ENCODE measurements at regions not wholly inside any gene's neighbourhood (a gene's known extent, or its start where the extent isn't known, plus 50 kb on each side); places are given as distances from the start of the nearest gene placed in this dataset.

DNA sequence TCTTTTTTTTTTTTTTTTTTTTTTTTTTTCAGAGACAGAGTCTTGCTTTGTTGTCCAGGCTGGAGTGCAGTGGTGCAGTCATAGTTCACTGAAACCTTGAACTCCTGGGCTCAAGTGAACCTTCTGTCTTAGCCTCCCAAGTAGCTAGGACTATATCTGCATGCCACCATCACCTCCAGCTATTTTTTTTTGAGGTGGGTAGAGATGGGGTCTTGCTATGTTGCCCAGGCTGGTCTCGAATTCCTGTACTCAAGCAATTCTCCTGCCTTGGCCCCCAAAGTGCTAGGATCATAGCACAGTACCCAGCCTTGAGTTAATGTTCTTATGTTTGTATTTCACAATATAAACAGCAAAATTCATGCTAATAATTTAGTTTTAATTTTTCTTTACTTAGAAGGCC, 62.9 kb upstream of the IGFBP2 start:
- CTCF ChIA-PET: no interaction called here
- no peak overlapping the region for H3K27ac ChIP-seq (ENCODE audit: low read length)
- no peaks in the 10 kb centered on the region for H3K79me2 ChIP-seq (ENCODE audit: low read length)
- intact Hi-C loops (cut with micrococcal nuclease): no loop called here
- H3K9me3 ChIP-seq (ENCODE audit: low read length): no peaks in the 10 kb centered on the region
- no peak for ATAC-seq
- H3K9me2 ChIP-seq (replicated peaks; ENCODE audit: low read length): no peaks in the 10 kb centered on the region
- no peak overlapping the region for H3K9ac ChIP-seq (ENCODE audit: low read length)
- H3K4me3 ChIP-seq (ENCODE audit: low read length): no peak overlapping the region
- H3K36me3 ChIP-seq (ENCODE audit: low read depth, low read length): no peaks in the 10 kb centered on the region
- DNase-seq: no peak
- H3K4me2 ChIP-seq (ENCODE audit: low read length): no peak overlapping the region
- H2AFZ ChIP-seq (ENCODE audit: low read length): no peak overlapping the region
- H3F3A ChIP-seq (ENCODE audit: low read length, unreplicated experiment): peaks cover 7% of the 10 kb centered on the region
- no peaks in the 10 kb centered on the region for H3K27me3 ChIP-seq (ENCODE audit: low read length)
- no TSS peak for BruUV-seq (replicated peaks)
- POLR2A ChIA-PET (ENCODE audit: unreplicated experiment): no interaction called here
- no peaks in the 10 kb centered on the region for H4K20me1 ChIP-seq (ENCODE audit: low read length)
- peaks cover 18% of the 10 kb centered on the region for H3K4me1 ChIP-seq (ENCODE audit: insufficient read depth, low read length)
- TF ChIP-seq EZH2 (IDR thresholded peaks at IDR 0.05; ENCODE audit: low read length, unreplicated experiment): no peak
- TF ChIP-seq, protein P1, sequence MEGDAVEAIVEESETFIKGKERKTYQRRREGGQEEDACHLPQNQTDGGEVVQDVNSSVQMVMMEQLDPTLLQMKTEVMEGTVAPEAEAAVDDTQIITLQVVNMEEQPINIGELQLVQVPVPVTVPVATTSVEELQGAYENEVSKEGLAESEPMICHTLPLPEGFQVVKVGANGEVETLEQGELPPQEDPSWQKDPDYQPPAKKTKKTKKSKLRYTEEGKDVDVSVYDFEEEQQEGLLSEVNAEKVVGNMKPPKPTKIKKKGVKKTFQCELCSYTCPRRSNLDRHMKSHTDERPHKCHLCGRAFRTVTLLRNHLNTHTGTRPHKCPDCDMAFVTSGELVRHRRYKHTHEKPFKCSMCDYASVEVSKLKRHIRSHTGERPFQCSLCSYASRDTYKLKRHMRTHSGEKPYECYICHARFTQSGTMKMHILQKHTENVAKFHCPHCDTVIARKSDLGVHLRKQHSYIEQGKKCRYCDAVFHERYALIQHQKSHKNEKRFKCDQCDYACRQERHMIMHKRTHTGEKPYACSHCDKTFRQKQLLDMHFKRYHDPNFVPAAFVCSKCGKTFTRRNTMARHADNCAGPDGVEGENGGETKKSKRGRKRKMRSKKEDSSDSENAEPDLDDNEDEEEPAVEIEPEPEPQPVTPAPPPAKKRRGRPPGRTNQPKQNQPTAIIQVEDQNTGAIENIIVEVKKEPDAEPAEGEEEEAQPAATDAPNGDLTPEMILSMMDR (conservative IDR thresholded peaks at IDR 0.05; ENCODE audit: low read depth, low read length): no peak

DNA sequence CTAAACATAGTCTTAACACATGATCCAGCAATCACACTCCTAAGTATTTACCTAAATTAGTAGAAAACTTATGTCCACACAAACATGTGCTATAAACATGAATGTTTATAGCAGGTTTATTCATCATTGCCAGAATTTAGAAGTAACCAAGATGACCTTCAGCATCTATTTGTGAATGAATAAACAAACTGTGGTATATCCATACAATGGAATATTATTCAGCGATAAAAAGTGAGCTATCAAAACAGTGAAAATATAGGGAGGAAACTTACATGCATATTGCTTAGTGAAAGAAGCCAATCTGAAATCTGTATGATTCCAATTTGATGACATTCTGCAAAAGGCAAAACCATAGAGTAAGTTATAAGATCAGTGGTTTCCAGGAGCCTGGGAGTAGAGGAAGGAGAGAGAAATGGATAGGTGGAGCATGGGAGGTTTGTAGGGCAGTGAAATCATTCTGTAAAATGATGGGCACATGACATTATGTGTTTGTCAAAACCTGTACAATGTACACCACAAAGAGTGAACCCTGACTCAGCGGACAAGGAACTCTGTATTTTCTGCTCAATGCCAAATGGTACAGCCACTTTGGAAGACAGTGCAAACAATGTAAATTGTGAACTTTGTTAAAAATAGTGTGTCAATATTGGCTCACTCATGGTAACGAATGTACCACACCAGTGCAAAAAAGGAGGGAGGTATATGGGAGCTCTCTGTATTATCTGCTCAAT, 61.9 kb upstream of the IGFBP2 start:
- Histone ChIP-seq H2AFZ (ENCODE audit: low read length) (no peak overlapping the region), H3K9me3 (ENCODE audit: low read length) (no peaks in the 10 kb centered on the region), H3K4me2 (ENCODE audit: low read length) (peak overlapping the region; percentile 52), H3K9ac (ENCODE audit: low read length) (peak overlapping the region; percentile 49; the same call in 1 of the 2 replicates), H3K27ac (ENCODE audit: low read length) (peak overlapping the region; percentile 87), H3K36me3 (ENCODE audit: low read depth, low read length) (no peaks in the 10 kb centered on the region), H3K79me2 (ENCODE audit: low read length) (no peaks in the 10 kb centered on the region), H4K20me1 (ENCODE audit: low read length) (no peaks in the 10 kb centered on the region), H3F3A (ENCODE audit: low read length, unreplicated experiment) (peaks cover 7% of the 10 kb centered on the region), H3K27me3 (ENCODE audit: low read length) (no peaks in the 10 kb centered on the region), H3K4me1 (ENCODE audit: insufficient read depth, low read length) (peaks cover 18% of the 10 kb centered on the region), H3K9me2 (replicated peaks; ENCODE audit: low read length) (no peaks in the 10 kb centered on the region), H3K4me3 (ENCODE audit: low read length) (no peak overlapping the region)
- TF ChIP-seq, protein P1 (conservative IDR thresholded peaks at IDR 0.05; ENCODE audit: low read depth, low read length): no peak
- TF ChIP-seq EZH2phosphoT487 (IDR thresholded peaks at IDR 0.05; ENCODE audit: borderline replicate concordance, low read length) (no peak), EZH2 (IDR thresholded peaks at IDR 0.05; ENCODE audit: low read length, unreplicated experiment) (no peak)
- POLR2A ChIA-PET (ENCODE audit: unreplicated experiment): no interaction called here
- peak; percentile 84 for ATAC-seq
- intact Hi-C loops (cut with micrococcal nuclease): no loop called here
- CTCF ChIA-PET: no interaction called here
- DNase-seq: peak; percentile 79
- no TSS peak for BruUV-seq (replicated peaks)

DNA sequence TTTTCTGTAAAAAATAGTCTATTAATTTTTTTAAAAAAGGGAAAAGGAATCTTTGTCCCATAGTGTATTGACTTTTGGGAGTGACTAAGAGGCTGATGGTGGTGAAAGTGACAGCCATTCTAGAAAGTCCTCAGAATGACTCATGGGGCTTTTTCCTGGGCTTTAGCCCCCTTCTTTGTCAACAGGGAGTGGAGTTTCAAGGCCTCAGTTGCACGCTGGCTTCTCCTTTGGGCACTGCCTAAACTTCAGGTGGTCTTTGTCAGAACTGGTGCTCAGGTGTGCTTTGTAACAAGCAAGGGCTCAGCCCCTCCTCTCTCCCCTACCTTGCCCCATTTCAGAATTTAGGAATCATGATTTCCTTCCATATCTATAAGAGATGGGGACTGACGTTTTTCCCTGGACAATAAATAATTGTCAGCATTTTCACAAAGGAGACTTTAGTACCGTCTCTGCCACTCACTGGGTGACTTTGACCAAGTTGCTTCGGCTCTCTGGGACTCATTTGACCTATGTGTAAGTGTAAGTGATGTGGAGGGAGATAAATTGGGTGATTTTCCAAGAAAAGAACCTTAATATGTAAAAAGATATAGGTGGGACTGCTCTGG, 61.2 kb upstream of the IGFBP2 start:
- H3K27ac ChIP-seq (ENCODE audit: low read length): peak overlapping the region; percentile 87
- H2AFZ ChIP-seq (ENCODE audit: low read length): no peak overlapping the region
- intact Hi-C loops (cut with micrococcal nuclease): no loop called here
- no peaks in the 10 kb centered on the region for H3K27me3 ChIP-seq (ENCODE audit: low read length)
- BruUV-seq (replicated peaks): no TSS peak
- no peaks in the 10 kb centered on the region for H4K20me1 ChIP-seq (ENCODE audit: low read length)
- ChIA-PET CTCF (no interaction called here), POLR2A (ENCODE audit: unreplicated experiment) (no interaction called here)
- peak overlapping the region; percentile 49; the same call in 1 of the 2 replicates for H3K9ac ChIP-seq (ENCODE audit: low read length)
- no peaks in the 10 kb centered on the region for H3K79me2 ChIP-seq (ENCODE audit: low read length)
- no peak; the same call in none of the 2 replicates for ATAC-seq
- H3K4me2 ChIP-seq (ENCODE audit: low read length): peak overlapping the region; percentile 52
- peaks cover 7% of the 10 kb centered on the region for H3F3A ChIP-seq (ENCODE audit: low read length, unreplicated experiment)
- TF ChIP-seq EZH2 (IDR thresholded peaks at IDR 0.05; ENCODE audit: low read length, unreplicated experiment): no peak
- TF ChIP-seq EZH2phosphoT487 (IDR thresholded peaks at IDR 0.05; ENCODE audit: borderline replicate concordance, low read length): no peak
- TF ChIP-seq, protein P1 (conservative IDR thresholded peaks at IDR 0.05; ENCODE audit: low read depth, low read length): no peak
- no peak overlapping the region for H3K4me3 ChIP-seq (ENCODE audit: low read length)
- H3K9me2 ChIP-seq (replicated peaks; ENCODE audit: low read length): no peaks in the 10 kb centered on the region
- peak; percentile 76 for DNase-seq
- peaks cover 20% of the 10 kb centered on the region for H3K4me1 ChIP-seq (ENCODE audit: insufficient read depth, low read length)
- H3K9me3 ChIP-seq (ENCODE audit: low read length): no peaks in the 10 kb centered on the region
- H3K36me3 ChIP-seq (ENCODE audit: low read depth, low read length): no peaks in the 10 kb centered on the region
